Kidney (tissue), 13 donors: ENCODE measurements at regions not wholly inside any gene's neighbourhood (a gene's known extent, or its start where the extent isn't known, plus 50 kb on each side); places are given as distances from the start of the nearest gene placed in this dataset.
A peak's percentile ranks its signal among the peaks of the same experiment; 100 is the strongest.

Experiments
- DNase-seq, 5 donors: peaks; one replicate each; pipeline ENCODE4 v3.0.0-alpha.2; 2013 to 2020
- FAIRE-seq: peaks from 2 replicates; lab custom pipeline; 2012; peaks lifted over from hg19 to GRCh38; lab: Jason Lieb, UNC
- H3K27ac ChIP-seq, 2 donors: one replicate each; pipeline ENCODE4 v1.7.0; 2013; ENCODE audit warnings: low read depth in 2 of 2, low read length in 2 of 2, inconsistent platforms in 1 of 2
- H3K27me3 ChIP-seq: one replicate; pipeline ENCODE4 v1.7.1; 2013; ENCODE audit warnings: low read length, inconsistent platforms; ENCODE audit not compliant: control insufficient read depth, insufficient read depth
- H3K36me3 ChIP-seq, 3 donors: one replicate each; pipeline versions ENCODE4 v1.7.0 to v1.7.1; 2013; ENCODE audit warnings: low read length in 3 of 3, control low read depth in 1 of 3, inconsistent platforms in 1 of 3; ENCODE audit not compliant: insufficient read depth in 3 of 3, control insufficient read depth in 2 of 3
- H3K4me1 ChIP-seq, 3 donors: one replicate each; pipeline versions ENCODE4 v1.7.0 to v1.7.1; 2013; ENCODE audit warnings: low read length in 3 of 3, inconsistent platforms in 1 of 3, low read depth in 1 of 3; ENCODE audit not compliant: control insufficient read depth in 2 of 3, insufficient read depth in 2 of 3
- H3K4me3 ChIP-seq, 3 donors: one replicate each; pipeline versions ENCODE4 v1.7.0 to v1.8.1; 2013; ENCODE audit warnings: low read length in 3 of 3, control low read depth in 1 of 3, inconsistent platforms in 1 of 3
- H3K9ac ChIP-seq, 3 donors: one replicate each; pipeline versions ENCODE4 v1.7.0 to v1.7.1; 2013; ENCODE audit warnings: low read length in 3 of 3, control low read depth in 1 of 3, inconsistent platforms in 1 of 3
- H3K9me3 ChIP-seq, 3 donors: one replicate each; pipeline versions ENCODE4 v1.7.0 to v1.7.1; 2013; ENCODE audit warnings: low read length in 3 of 3, control low read depth in 1 of 3, inconsistent platforms in 1 of 3; ENCODE audit not compliant: control insufficient read depth in 2 of 3, insufficient read depth in 1 of 3
- intact Hi-C: fragments of 100-400 bp; cut with DNase I; formaldehyde crosslinking; loops from one replicate; pipeline ENCODE4 v1.11.1; 2022
- TF ChIP-seq, protein P1 (sequence below): IDR thresholded peaks from 3 replicates; pipeline ENCODE4 v1.5.1; 2012; ENCODE audit warnings: mild to moderate bottlenecking, moderate library complexity, borderline replicate concordance; ENCODE audit not compliant: insufficient read depth; ENCODE audit errors: extremely low read depth
- donor health status: control.
- donor health status: control.
- donor health status: control.
- donor health status: control.
- donor health status: control.
- donor health status: DM: yes; HTN: yes; CAD: no.
- donor health status: Normal renal cell carcinoma (clear cell type).

DNA sequence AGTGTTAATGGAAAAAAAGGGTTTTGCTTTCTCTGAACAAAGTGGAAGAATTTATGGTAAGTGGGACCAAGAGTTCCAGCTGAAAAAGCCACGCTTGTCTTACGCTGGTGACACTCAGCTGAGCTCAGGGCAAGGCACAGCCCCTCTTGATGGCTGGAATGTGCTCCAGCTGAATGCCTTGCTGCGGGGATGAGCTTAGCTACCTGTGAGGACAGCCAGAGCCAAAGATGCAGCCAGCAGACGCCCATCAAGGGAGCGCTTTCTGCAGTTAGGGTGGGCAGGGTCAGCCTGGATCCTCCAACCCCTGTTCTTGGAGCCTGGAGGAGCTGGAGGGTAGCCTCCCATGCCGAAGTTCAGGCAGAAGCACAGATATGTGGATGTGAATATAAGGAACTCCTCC, 191.4 kb downstream of the SCP2D1 start:
- Histone ChIP-seq H3K36me3 (no peaks in the 10 kb centered on the region), H3K4me1 (no peaks in the 10 kb centered on the region), H3K9me3 (no peaks in the 10 kb centered on the region), H3K27ac (no peak overlapping the region), H3K27me3 (no peaks in the 10 kb centered on the region), H3K4me3 (no peak overlapping the region), H3K9ac (no peak overlapping the region)
- no peak for DNase-seq
- intact Hi-C loops = no loop called here
- TF ChIP-seq, protein P1, sequence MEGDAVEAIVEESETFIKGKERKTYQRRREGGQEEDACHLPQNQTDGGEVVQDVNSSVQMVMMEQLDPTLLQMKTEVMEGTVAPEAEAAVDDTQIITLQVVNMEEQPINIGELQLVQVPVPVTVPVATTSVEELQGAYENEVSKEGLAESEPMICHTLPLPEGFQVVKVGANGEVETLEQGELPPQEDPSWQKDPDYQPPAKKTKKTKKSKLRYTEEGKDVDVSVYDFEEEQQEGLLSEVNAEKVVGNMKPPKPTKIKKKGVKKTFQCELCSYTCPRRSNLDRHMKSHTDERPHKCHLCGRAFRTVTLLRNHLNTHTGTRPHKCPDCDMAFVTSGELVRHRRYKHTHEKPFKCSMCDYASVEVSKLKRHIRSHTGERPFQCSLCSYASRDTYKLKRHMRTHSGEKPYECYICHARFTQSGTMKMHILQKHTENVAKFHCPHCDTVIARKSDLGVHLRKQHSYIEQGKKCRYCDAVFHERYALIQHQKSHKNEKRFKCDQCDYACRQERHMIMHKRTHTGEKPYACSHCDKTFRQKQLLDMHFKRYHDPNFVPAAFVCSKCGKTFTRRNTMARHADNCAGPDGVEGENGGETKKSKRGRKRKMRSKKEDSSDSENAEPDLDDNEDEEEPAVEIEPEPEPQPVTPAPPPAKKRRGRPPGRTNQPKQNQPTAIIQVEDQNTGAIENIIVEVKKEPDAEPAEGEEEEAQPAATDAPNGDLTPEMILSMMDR = no peak
- FAIRE-seq = no peak

DNA sequence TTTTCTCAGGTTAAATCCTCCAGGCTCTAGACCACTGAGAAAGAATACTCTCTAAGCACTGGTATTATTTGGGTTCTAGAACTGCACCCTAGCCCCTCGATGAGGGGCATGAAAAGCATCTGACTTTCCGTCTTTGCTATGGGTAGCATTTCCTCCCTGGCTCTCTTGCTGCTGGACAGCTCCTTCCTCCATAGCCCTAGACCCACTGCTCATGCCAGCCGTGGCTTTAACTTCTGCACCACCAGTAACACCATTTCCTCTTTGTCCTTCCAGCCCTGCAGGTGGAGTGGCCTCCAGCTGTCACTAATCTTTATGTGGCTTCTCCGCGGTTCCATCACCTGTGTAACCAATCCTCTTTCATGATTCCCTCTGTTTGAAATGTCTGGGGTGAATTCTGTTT, 194.9 kb downstream of the SCP2D1 start:
- TF ChIP-seq, protein P1 = no peak
- H3K4me3 ChIP-seq = no peak overlapping the region
- no peaks in the 10 kb centered on the region for H3K9me3 ChIP-seq
- H3K4me1 ChIP-seq = no peaks in the 10 kb centered on the region
- H3K36me3 ChIP-seq = no peaks in the 10 kb centered on the region
- no peak for FAIRE-seq
- H3K27me3 ChIP-seq = no peaks in the 10 kb centered on the region
- H3K9ac ChIP-seq = no peak overlapping the region
- no peak overlapping the region for H3K27ac ChIP-seq
- peak in 1 of 5 donors; percentile 7 for DNase-seq
- intact Hi-C loops = no loop called here

DNA sequence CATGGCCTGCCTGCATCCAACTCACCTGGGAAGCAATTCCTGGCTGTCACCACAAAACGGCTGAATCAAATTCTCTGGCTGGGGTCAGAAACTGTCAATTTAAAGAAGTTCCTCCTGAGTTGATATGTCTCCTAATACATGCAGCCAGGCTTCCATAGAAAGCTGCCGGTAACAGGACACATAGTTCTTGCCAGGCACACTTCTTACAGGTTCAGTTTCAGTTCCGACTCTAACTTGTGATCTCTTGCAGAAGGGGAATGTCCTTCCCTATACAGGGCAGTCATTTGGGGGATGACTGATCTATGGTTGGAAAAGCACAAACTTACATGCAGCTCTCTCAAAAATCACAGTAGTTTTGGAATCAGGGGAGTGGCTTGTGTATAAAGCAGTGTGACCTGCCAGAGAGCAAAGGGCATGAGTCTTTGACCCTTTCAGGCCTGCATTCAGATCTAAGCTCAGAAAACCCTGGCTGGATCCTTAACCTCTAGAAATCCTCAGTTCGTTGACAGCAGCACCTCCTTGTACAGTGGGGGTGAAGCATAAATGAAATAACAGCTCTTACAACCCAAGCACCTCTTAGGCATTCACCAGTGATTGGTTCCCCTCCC, 195.6 kb downstream of the SCP2D1 start:
- no peak overlapping the region for H3K9ac ChIP-seq
- TF ChIP-seq, protein P1 = no peak
- H3K4me1 ChIP-seq = no peaks in the 10 kb centered on the region
- no peak for FAIRE-seq
- no peaks in the 10 kb centered on the region for H3K36me3 ChIP-seq
- DNase-seq = no peak
- H3K9me3 ChIP-seq = no peaks in the 10 kb centered on the region
- no peak overlapping the region for H3K27ac ChIP-seq
- no peak overlapping the region for H3K4me3 ChIP-seq
- intact Hi-C loops = no loop called here
- H3K27me3 ChIP-seq = no peaks in the 10 kb centered on the region

DNA sequence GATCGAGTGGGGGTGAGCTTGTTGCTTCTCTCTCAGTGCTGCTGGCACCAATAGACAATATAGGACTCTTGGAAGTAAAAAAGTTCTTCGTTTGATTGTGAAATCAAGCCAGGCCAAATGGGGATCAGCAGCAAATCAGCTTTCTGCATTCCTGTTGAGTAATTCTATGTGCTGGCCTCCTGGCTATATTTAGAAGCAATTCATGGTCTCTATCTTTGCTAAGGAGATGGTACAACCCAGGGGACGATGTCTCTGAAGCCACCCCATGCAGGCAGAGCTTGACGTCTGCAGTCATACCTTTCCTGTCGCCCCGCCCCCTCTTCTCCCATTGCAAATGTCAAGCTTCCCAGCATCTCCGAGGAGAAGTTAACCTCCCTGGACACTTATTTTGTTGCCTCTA, 199.1 kb downstream of the SCP2D1 start:
- no peak overlapping the region for H3K27ac ChIP-seq
- no peaks in the 10 kb centered on the region for H3K4me1 ChIP-seq
- no peak overlapping the region for H3K9ac ChIP-seq
- DNase-seq = no peak
- no peak for FAIRE-seq
- no peak overlapping the region for H3K4me3 ChIP-seq
- TF ChIP-seq, protein P1 = no peak
- intact Hi-C loops = no loop called here
- H3K9me3 ChIP-seq = no peaks in the 10 kb centered on the region
- H3K27me3 ChIP-seq = no peaks in the 10 kb centered on the region
- no peaks in the 10 kb centered on the region for H3K36me3 ChIP-seq
